ENCODE measurements at regions not wholly inside any gene's neighbourhood (a gene's known extent, or its start where the extent isn't known, plus 50 kb on each side); places are given as distances from the start of the nearest gene placed in this dataset.

DNA sequence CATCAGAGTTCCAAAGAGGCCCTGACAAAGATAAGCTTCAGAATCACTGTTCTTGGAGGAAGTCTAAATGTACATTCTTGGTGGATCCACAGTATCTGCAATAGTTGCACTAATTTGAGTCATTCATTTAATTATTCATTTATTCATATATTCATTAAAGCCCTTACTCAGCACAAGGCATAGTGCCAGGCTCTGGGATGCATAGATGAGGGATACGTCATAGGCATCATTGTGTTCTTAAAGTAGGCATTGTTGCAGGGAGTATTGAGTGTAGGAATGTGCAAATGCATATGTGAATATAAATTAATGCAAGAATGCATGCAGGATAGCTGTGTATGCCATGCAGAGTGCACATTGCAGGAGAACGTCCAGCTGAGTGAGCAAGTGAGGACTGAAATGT lies 100.7 kb downstream of the DRD1 start:
- CTCF ChIA-PET (ENCODE audit: unreplicated experiment), result no interaction called here
- Histone ChIP-seq H4K20me1 (ENCODE audit: insufficient read depth, low read length) (no peaks in the 10 kb centered on the region), H3K9me2 (ENCODE audit: insufficient read depth, low read length) (no peaks in the 10 kb centered on the region), H3K4me3 (ENCODE audit: low read depth, low read length, poor library complexity, severe bottlenecking) (no peak overlapping the region), H3K79me2 (ENCODE audit: insufficient read depth, low read depth, low read length) (no peaks in the 10 kb centered on the region), H3K27ac (ENCODE audit: low read depth, low read length, poor library complexity, severe bottlenecking) (no peak overlapping the region), H3K36me3 (ENCODE audit: insufficient read depth, low read length) (no peaks in the 10 kb centered on the region), H2AFZ (ENCODE audit: low read length) (no peak overlapping the region), H3K4me2 (ENCODE audit: low read length) (no peak overlapping the region), H3K9me3 (ENCODE audit: low read length) (no peaks in the 10 kb centered on the region), H3K4me1 (ENCODE audit: insufficient read depth, low read length, poor library complexity, severe bottlenecking) (no peaks in the 10 kb centered on the region)
- BruUV-seq (replicated peaks), result no TSS peak
- POLR2A ChIA-PET, result no interaction called here
- no peak for DNase-seq (ENCODE audit: low spot score)
- no peak for TF ChIP-seq EZH2phosphoT487 (IDR thresholded peaks at IDR 0.05; ENCODE audit: borderline replicate concordance, low read depth, low read length)
- TF ChIP-seq, protein P1, sequence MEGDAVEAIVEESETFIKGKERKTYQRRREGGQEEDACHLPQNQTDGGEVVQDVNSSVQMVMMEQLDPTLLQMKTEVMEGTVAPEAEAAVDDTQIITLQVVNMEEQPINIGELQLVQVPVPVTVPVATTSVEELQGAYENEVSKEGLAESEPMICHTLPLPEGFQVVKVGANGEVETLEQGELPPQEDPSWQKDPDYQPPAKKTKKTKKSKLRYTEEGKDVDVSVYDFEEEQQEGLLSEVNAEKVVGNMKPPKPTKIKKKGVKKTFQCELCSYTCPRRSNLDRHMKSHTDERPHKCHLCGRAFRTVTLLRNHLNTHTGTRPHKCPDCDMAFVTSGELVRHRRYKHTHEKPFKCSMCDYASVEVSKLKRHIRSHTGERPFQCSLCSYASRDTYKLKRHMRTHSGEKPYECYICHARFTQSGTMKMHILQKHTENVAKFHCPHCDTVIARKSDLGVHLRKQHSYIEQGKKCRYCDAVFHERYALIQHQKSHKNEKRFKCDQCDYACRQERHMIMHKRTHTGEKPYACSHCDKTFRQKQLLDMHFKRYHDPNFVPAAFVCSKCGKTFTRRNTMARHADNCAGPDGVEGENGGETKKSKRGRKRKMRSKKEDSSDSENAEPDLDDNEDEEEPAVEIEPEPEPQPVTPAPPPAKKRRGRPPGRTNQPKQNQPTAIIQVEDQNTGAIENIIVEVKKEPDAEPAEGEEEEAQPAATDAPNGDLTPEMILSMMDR (conservative IDR thresholded peaks at IDR 0.05; ENCODE audit: low read length), result no peak
- intact Hi-C loops (cut with micrococcal nuclease; ENCODE audit: unreplicated experiment), result no loop called here

DNA sequence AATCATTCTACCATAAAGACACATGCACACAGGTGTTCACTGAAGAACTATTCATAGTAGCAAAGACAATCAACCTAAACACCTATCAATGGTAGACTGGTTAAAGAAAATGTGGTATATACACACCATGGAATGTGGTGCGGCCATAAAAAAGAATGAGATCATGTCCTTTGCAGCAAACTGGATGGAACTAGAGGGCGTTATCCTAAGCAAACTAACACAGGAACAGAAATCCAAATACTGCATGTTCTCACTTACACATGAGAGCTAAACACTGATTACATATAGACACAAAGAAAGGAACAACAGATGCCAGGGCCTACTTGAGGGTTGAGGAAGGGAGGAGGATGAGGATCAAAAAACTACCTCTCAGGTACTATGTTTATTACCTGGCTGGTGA lies 103.8 kb downstream of the DRD1 start:
- no TSS peak for BruUV-seq (replicated peaks)
- intact Hi-C loops (cut with micrococcal nuclease; ENCODE audit: unreplicated experiment), result no loop called here

GRCh38 chr5:175337680-175338079 lies 106.3 kb downstream of the DRD1 start:
- no peak for DNase-seq (ENCODE audit: low spot score)
- ChIA-PET POLR2A (no interaction called here), CTCF (ENCODE audit: unreplicated experiment) (no interaction called here)
- no peaks in the 10 kb centered on the region for H3K36me3 ChIP-seq (ENCODE audit: insufficient read depth, low read length)
- no peaks in the 10 kb centered on the region for H4K20me1 ChIP-seq (ENCODE audit: insufficient read depth, low read length)
- no peaks in the 10 kb centered on the region for H3K79me2 ChIP-seq (ENCODE audit: insufficient read depth, low read depth, low read length)
- no peak overlapping the region for H3K4me3 ChIP-seq (ENCODE audit: low read depth, low read length, poor library complexity, severe bottlenecking)
- no TSS peak for BruUV-seq (replicated peaks)
- H3K9me2 ChIP-seq (ENCODE audit: insufficient read depth, low read length), result no peaks in the 10 kb centered on the region
- no peak overlapping the region for H3K27ac ChIP-seq (ENCODE audit: low read depth, low read length, poor library complexity, severe bottlenecking)
- no peak overlapping the region for H2AFZ ChIP-seq (ENCODE audit: low read length)
- H3K4me1 ChIP-seq (ENCODE audit: insufficient read depth, low read length, poor library complexity, severe bottlenecking), result no peaks in the 10 kb centered on the region
- H3K4me2 ChIP-seq (ENCODE audit: low read length), result no peak overlapping the region
- no peaks in the 10 kb centered on the region for H3K9me3 ChIP-seq (ENCODE audit: low read length)
- TF ChIP-seq EZH2phosphoT487 (IDR thresholded peaks at IDR 0.05; ENCODE audit: borderline replicate concordance, low read depth, low read length), result no peak
- TF ChIP-seq, protein P1 (conservative IDR thresholded peaks at IDR 0.05; ENCODE audit: low read length), result no peak
- intact Hi-C loops (cut with micrococcal nuclease; ENCODE audit: unreplicated experiment), result no loop called here

More for the DNA sequence above, 103.8 kb downstream of the DRD1 start:
- H3K9me3 ChIP-seq (ENCODE audit: low read length), result no peaks in the 10 kb centered on the region
- H3K4me2 ChIP-seq (ENCODE audit: low read length), result no peak overlapping the region
- CTCF ChIA-PET (ENCODE audit: unreplicated experiment), result no interaction called here
- H3K27ac ChIP-seq (ENCODE audit: low read depth, low read length, poor library complexity, severe bottlenecking), result no peak overlapping the region
- no peaks in the 10 kb centered on the region for H3K9me2 ChIP-seq (ENCODE audit: insufficient read depth, low read length)
- DNase-seq (ENCODE audit: low spot score), result no peak
- H2AFZ ChIP-seq (ENCODE audit: low read length), result no peak overlapping the region
- H4K20me1 ChIP-seq (ENCODE audit: insufficient read depth, low read length), result no peaks in the 10 kb centered on the region
- H3K4me3 ChIP-seq (ENCODE audit: low read depth, low read length, poor library complexity, severe bottlenecking), result no peak overlapping the region
- H3K36me3 ChIP-seq (ENCODE audit: insufficient read depth, low read length), result no peaks in the 10 kb centered on the region
- H3K4me1 ChIP-seq (ENCODE audit: insufficient read depth, low read length, poor library complexity, severe bottlenecking), result no peaks in the 10 kb centered on the region
- no peak for TF ChIP-seq EZH2phosphoT487 (IDR thresholded peaks at IDR 0.05; ENCODE audit: borderline replicate concordance, low read depth, low read length)
- TF ChIP-seq, protein P1 (conservative IDR thresholded peaks at IDR 0.05; ENCODE audit: low read length), result no peak
- H3K79me2 ChIP-seq (ENCODE audit: insufficient read depth, low read depth, low read length), result no peaks in the 10 kb centered on the region
- POLR2A ChIA-PET, result interaction anchor here (0.5 kb wide), 1 partner anchor 35 kb away, joined by 3 read pairs; no protein-coding TSS in a partner anchor
